Esophagus squamous epithelium (tissue), 5 donors: ENCODE measurements at regions not wholly inside any gene's neighbourhood (a gene's known extent, or its start where the extent isn't known, plus 50 kb on each side); places are given as distances from the start of the nearest gene placed in this dataset.

Source experiments
- DNase-seq: peaks from one replicate; lab custom pipeline; 2025; lab: John Stamatoyannopoulos, UW
- H3K27ac ChIP-seq, 4 donors: fragments of 200-600 bp; sonication (generic); one replicate each; pipeline ENCODE4 v1.5.1; 2016 to 2019; ENCODE audit warnings: mild to moderate bottlenecking in 1 of 4
- H3K27me3 ChIP-seq, 4 donors: fragments of 200-600 bp; sonication (generic); 1 replicate in 3 of 4; 2 replicates in 1 of 4; pipeline versions ENCODE4 v1.5.1 to v1.6.0; 2017 to 2021; ENCODE audit warnings: antibody characterized with exemption in 1 of 4
- H3K36me3 ChIP-seq, 3 donors: fragments of 200-600 bp; sonication (generic); one replicate each; pipeline ENCODE4 v1.5.1; 2016 to 2019
- H3K4me1 ChIP-seq, 3 donors: fragments of 200-600 bp; sonication (generic); one replicate each; pipeline ENCODE4 v1.5.1; 2017 to 2019
- H3K4me3 ChIP-seq, 4 donors: fragments of 200-600 bp; sonication (generic); 1 replicate in 3 of 4; 2 replicates in 1 of 4; pipeline ENCODE4 v1.5.1; 2016 to 2019; ENCODE audit warnings: mild to moderate bottlenecking in 2 of 4, moderate library complexity in 1 of 4
- H3K9me3 ChIP-seq, 3 donors: fragments of 200-600 bp; sonication (generic); one replicate each; pipeline ENCODE4 v1.5.1; 2016 to 2019
- POLR2A ChIP-seq, 4 donors: fragments of 450-650 bp; IDR thresholded peaks; one replicate each; pipeline ENCODE4 v1.6.1; 2017; ENCODE audit warnings: antibody characterized with exemption in 4 of 4, mild to moderate bottlenecking in 4 of 4, moderate library complexity in 3 of 4
- WGBS, 2 donors: methylation state at CpG; one replicate each; pipeline ENCODE4 v1.1.5; 2018; 5-methylcytosine and 5-hydroxymethylcytosine counted together
- intact Hi-C: fragments of 100-400 bp; cut with DNase I; formaldehyde crosslinking; loops from one replicate; pipeline ENCODE4 v1.15.0; 2022
- TF ChIP-seq, protein P1 (sequence below), 6 experiments: fragments of 450-650 bp in 4 of 6; fragments of 200-600 bp in 2 of 6; sonication (generic) in 2 of 6; IDR thresholded peaks; one replicate each; pipeline ENCODE4 v1.5.1; 2016 to 2019; ENCODE audit warnings: antibody characterized with exemption in 6 of 6, mild to moderate bottlenecking in 4 of 6, moderate library complexity in 4 of 6
- donor health status: DM: yes; HTN: yes; CAD: no.

DNA sequence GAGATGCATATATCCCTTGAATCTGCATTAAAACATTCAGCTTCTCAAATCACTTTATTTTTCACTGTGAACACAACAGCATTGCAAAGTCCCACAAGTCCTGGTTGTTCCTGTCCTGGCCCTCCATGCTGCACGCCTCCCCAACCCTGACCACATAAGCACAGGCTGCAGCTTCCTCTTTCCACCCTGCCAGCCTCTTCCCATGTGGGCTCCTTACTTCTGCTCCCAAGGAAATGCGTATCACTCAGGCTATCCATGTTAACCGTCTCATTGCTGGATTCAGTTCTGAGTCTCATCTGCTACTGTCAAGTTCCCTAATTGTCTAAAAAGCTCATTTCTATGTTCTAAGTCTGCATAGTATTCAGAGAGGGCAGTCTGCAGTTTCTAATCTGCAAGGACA, 89.7 kb upstream of the ZPBP start:
- DNase-seq, result no peak
- H3K36me3 ChIP-seq, result no peaks in the 10 kb centered on the region
- 47 to 63% methylated on average over 3 of the region's 3 CpGs for WGBS, 2 donors
- TF ChIP-seq, protein P1, sequence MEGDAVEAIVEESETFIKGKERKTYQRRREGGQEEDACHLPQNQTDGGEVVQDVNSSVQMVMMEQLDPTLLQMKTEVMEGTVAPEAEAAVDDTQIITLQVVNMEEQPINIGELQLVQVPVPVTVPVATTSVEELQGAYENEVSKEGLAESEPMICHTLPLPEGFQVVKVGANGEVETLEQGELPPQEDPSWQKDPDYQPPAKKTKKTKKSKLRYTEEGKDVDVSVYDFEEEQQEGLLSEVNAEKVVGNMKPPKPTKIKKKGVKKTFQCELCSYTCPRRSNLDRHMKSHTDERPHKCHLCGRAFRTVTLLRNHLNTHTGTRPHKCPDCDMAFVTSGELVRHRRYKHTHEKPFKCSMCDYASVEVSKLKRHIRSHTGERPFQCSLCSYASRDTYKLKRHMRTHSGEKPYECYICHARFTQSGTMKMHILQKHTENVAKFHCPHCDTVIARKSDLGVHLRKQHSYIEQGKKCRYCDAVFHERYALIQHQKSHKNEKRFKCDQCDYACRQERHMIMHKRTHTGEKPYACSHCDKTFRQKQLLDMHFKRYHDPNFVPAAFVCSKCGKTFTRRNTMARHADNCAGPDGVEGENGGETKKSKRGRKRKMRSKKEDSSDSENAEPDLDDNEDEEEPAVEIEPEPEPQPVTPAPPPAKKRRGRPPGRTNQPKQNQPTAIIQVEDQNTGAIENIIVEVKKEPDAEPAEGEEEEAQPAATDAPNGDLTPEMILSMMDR (IDR thresholded peaks at IDR 0.05), result no peak
- no peak for TF ChIP-seq POLR2A (IDR thresholded peaks at IDR 0.05)
- no peaks in the 10 kb centered on the region for H3K9me3 ChIP-seq
- H3K27me3 ChIP-seq, result peaks cover 0 to 3% (median 0%) of the 10 kb centered on the region in 4 donors
- intact Hi-C loops, result no loop called here
- H3K4me3 ChIP-seq, result no peak overlapping the region
- no peak overlapping the region for H3K27ac ChIP-seq
- H3K4me1 ChIP-seq, result no peaks in the 10 kb centered on the region

DNA sequence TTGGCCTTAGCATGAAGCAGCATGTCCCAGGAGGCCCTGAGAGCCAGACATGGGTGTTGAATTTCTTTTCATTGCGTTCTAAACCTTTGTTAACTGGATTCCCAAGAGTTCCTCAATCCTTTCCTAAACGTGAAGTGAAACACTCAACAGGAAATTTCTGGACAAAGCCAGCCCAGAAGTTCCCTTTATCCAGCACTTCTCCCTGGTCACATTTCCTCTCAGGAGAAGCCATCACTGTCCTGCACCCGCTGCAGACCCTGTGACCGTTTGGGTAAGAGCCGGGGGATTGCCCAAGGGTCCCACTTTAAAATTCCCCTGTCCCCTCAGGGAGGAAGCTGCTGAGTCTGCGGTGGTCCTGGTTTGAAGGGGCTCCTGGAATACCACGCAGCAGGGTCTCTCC, 88.0 kb upstream of the ZPBP start:
- WGBS, 2 donors, result 53 to 67% methylated on average over 7 of the region's 7 CpGs
- Histone ChIP-seq H3K27ac (no peak overlapping the region), H3K9me3 (no peaks in the 10 kb centered on the region), H3K4me1 (no peaks in the 10 kb centered on the region), H3K36me3 (no peaks in the 10 kb centered on the region), H3K4me3 (no peak overlapping the region), H3K27me3 (peaks cover 0 to 6% (median 0%) of the 10 kb centered on the region in 4 donors)
- no peak for DNase-seq
- intact Hi-C loops, result no loop called here
- TF ChIP-seq, protein P1 (IDR thresholded peaks at IDR 0.05), result no peak
- no peak for TF ChIP-seq POLR2A (IDR thresholded peaks at IDR 0.05)

- no peaks in the 10 kb centered on the region for H3K4me1 ChIP-seq
- no peak overlapping the region for H3K27ac ChIP-seq
- TF ChIP-seq POLR2A (IDR thresholded peaks at IDR 0.05), result no peak
- TF ChIP-seq, protein P1 (IDR thresholded peaks at IDR 0.05), result no peak
- H3K9me3 ChIP-seq, result no peaks in the 10 kb centered on the region
- no peak for DNase-seq
- intact Hi-C loops, result no loop called here
- H3K36me3 ChIP-seq, result no peaks in the 10 kb centered on the region
- 87 to 92% methylated on average over 7 to 8 of the region's 8 CpGs for WGBS, 2 donors
- peaks cover 0 to 6% (median 0%) of the 10 kb centered on the region in 4 donors for H3K27me3 ChIP-seq
- H3K4me3 ChIP-seq, result no peak overlapping the region
Observed at GRCh38 chr7:50178166-50178565, 85.1 kb upstream of the ZPBP start.

GRCh38 chr7:50174948-50175347, 81.9 kb upstream of the ZPBP start:
- DNase-seq, result no peak
- H3K9me3 ChIP-seq, result no peaks in the 10 kb centered on the region
- WGBS, 2 donors, result 92 to 100% methylated on average over 1 of the region's 1 CpG
- no peak overlapping the region for H3K27ac ChIP-seq
- H3K36me3 ChIP-seq, result no peaks in the 10 kb centered on the region
- H3K4me3 ChIP-seq, result no peak overlapping the region
- no peaks in the 10 kb centered on the region for H3K4me1 ChIP-seq
- TF ChIP-seq, protein P1 (IDR thresholded peaks at IDR 0.05), result no peak
- no peak for TF ChIP-seq POLR2A (IDR thresholded peaks at IDR 0.05)
- intact Hi-C loops, result no loop called here
- H3K27me3 ChIP-seq, result peaks cover 0 to 12% (median 0%) of the 10 kb centered on the region in 4 donors

DNA sequence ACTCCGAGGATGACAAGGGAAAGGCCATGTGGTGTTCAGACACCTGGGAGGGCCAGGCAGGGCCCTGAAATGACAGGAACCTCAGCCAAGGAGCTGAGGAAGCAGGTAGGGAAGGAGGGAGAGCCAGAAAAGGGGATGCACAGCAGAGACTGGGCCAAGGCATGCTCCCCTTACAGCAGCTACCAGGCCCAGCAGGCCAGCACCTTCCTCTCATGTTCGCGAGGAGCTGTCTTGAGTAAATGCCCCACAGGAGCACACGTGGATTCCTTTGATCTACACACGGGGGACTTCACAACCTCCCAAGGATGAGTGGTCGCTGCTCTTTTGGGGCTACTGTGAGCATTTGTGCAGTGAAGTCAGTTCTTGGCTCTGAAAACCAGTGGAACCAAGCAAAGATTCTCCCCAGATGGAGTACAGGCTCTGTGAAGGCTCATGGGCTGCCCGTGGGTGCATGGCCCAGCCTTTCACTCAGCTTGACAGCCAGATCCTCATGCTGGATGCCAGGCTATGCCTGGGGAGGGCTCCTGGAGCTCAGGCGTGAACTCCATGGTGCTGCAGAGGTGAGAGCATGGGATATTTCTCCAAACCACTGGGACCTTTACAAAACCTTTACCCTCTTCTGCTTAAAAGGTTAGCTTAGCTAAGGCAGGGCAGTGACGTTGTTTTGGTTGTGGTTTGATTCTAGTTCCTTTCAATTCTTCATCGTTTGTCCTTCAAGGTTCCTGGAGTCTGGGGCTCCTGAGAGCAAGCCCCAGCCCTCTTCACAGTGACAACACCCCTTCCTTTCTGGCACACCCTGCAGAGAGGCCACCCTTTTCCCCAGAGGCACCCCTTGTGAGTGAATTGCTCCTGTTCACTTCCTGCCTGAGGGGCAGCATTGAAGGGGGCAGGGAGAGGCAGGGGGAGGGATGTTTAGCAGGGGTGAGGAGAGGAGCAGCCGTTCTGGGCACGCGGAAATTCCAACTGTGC, 74.2 kb upstream of the ZPBP start:
- no peak for TF ChIP-seq POLR2A (IDR thresholded peaks at IDR 0.05)
- TF ChIP-seq, protein P1 (IDR thresholded peaks at IDR 0.05), result no peak
- no peak for DNase-seq
- H3K4me1 ChIP-seq, result no peaks in the 10 kb centered on the region
- 71 to 72% methylated on average over 9 to 11 of the region's 13 CpGs for WGBS, 2 donors
- H3K36me3 ChIP-seq, result no peaks in the 10 kb centered on the region
- H3K4me3 ChIP-seq, result no peak overlapping the region
- no peaks in the 10 kb centered on the region for H3K9me3 ChIP-seq
- peaks cover 0 to 6% (median 0%) of the 10 kb centered on the region in 4 donors for H3K27me3 ChIP-seq
- intact Hi-C loops, result no loop called here
- no peak overlapping the region for H3K27ac ChIP-seq
